Fibroblast of lung (primary cell): ENCODE measurements at regions not wholly inside any gene's neighbourhood (a gene's known extent, or its start where the extent isn't known, plus 50 kb on each side); places are given as distances from the start of the nearest gene placed in this dataset.

ENCODE experiments used
- CTCF ChIP-seq, 2 donors: IDR thresholded peaks in 1 of 2; conservative IDR thresholded peaks in 1 of 2; 1 replicate in 1 of 2; 2 replicates in 1 of 2; pipeline ENCODE4 v1.5.1; 2011 to 2012; ENCODE audit warnings: low read length in 2 of 2, control low read depth in 1 of 2, inconsistent platforms in 1 of 2, low read depth in 1 of 2, mild to moderate bottlenecking in 1 of 2
- EZH2 ChIP-seq: IDR thresholded peaks from 2 replicates; pipeline ENCODE4 v1.5.1; 2012; ENCODE audit warnings: low read length, control low read depth, mild to moderate bottlenecking; ENCODE audit errors: missing control alignments

GRCh38 chr6:65814071-65814470 is 107.0 kb upstream of the EYS start:
- TF ChIP-seq CTCF (conservative IDR thresholded peaks at IDR 0.05 in 1 of 2, IDR thresholded peaks at IDR 0.05 in 1 of 2; ENCODE audit: low read depth in 1 of 2, low read length in 2 of 2) = no peak
- no peak for TF ChIP-seq EZH2
